HG03159 (cell line): ENCODE measurements at regions not wholly inside any gene's neighbourhood (a gene's known extent, or its start where the extent isn't known, plus 50 kb on each side); places are given as distances from the start of the nearest gene placed in this dataset.
A peak's percentile ranks its signal among the peaks of the same experiment; 100 is the strongest.
"Not testable (repeated sequence)": the region's sequence is repeated elsewhere in the genome, so short reads cannot be mapped to it uniquely, and the experiment has no call there.

Experiments used
- ATAC-seq: cut with Tn5 transposase; IDR thresholded peaks from one replicate; pipeline ENCODE4 v1.9.1; 2021; ENCODE audit warnings: mild to moderate bottlenecking, moderate library complexity; ENCODE audit not compliant: unreplicated experiment

GRCh38 chr15:49706805-49707204, 86.0 kb downstream of the DTWD1 start:
- ATAC-seq, result no peak

GRCh38 chr15:49707598-49707997, 86.8 kb downstream of the DTWD1 start:
- ATAC-seq, result no peak

GRCh38 chr15:49709646-49710214, 88.9 kb downstream of the DTWD1 start:
- ATAC-seq, result no peak

GRCh38 chr15:49712162-49712561, 91.3 kb downstream of the DTWD1 start:
- ATAC-seq, result no peak

GRCh38 chr15:49712846-49713450, 92.1 kb downstream of the DTWD1 start:
- no peak for ATAC-seq

GRCh38 chr15:49715211-49715610, 94.4 kb downstream of the DTWD1 start:
- peak; percentile 53 for ATAC-seq

GRCh38 chr15:49715701-49716100, 94.9 kb downstream of the DTWD1 start:
- ATAC-seq, result no peak

- ATAC-seq, result no peak
Observed at GRCh38 chr15:49718234-49718633, 97.4 kb downstream of the DTWD1 start.

GRCh38 chr15:49718846-49719245, 98.0 kb downstream of the DTWD1 start:
- no peak for ATAC-seq

GRCh38 chr15:49720261-49720660, 99.4 kb downstream of the DTWD1 start:
- ATAC-seq, result no peak

GRCh38 chr15:49721091-49721490, 100.2 kb downstream of the DTWD1 start:
- no peak for ATAC-seq

- no peak for ATAC-seq
Observed at GRCh38 chr15:49721621-49722020, 100.8 kb downstream of the DTWD1 start.

- ATAC-seq, result no peak
Observed at GRCh38 chr15:49723981-49724380, 103.1 kb downstream of the DTWD1 start.

GRCh38 chr15:49731187-49732099, 110.6 kb downstream of the DTWD1 start:
- ATAC-seq, result no peak

GRCh38 chr15:49732109-49732508, 111.3 kb downstream of the DTWD1 start:
- not testable (repeated sequence) for ATAC-seq

- not testable (repeated sequence) for ATAC-seq
Observed at GRCh38 chr15:49734089-49734488, 113.2 kb downstream of the DTWD1 start.

- ATAC-seq, result no peak
Observed at GRCh38 chr15:49734831-49735508, 114.1 kb downstream of the DTWD1 start.

GRCh38 chr15:49737127-49737526, 116.3 kb downstream of the DTWD1 start:
- ATAC-seq, result no peak

GRCh38 chr15:49741712-49742111, 120.9 kb downstream of the DTWD1 start:
- ATAC-seq, result no peak

GRCh38 chr15:49742381-49742780, 121.5 kb downstream of the DTWD1 start:
- ATAC-seq, result no peak

GRCh38 chr15:49747340-49747739, 126.5 kb downstream of the DTWD1 start:
- no peak for ATAC-seq
